GM13977 (cell line): ENCODE measurements at regions not wholly inside any gene's neighbourhood (a gene's known extent, or its start where the extent isn't known, plus 50 kb on each side); places are given as distances from the start of the nearest gene placed in this dataset.

Experiments
- DNase-seq: peaks from one replicate; pipeline ENCODE4 v3.0.0; 2012; ENCODE audit warnings: low spot score
- in situ Hi-C: fragments of 300-500 bp; cut with MboI; formaldehyde crosslinking; loops from one replicate; pipeline ENCODE4 v1.12.0; 2022; ENCODE audit warnings: low sequenced_read_pairs, low pct_unique_long_range_greater_than_20kb, mixed read lengths, inconsistent platforms; ENCODE audit not compliant: unreplicated experiment
- TF ChIP-seq, protein P1 (sequence below): IDR thresholded peaks from 2 replicates; pipeline ENCODE4 v1.5.1; 2012; ENCODE audit warnings: mild to moderate bottlenecking, control low read depth; ENCODE audit not compliant: insufficient read depth; ENCODE audit errors: extremely low read depth, missing control alignments

DNA sequence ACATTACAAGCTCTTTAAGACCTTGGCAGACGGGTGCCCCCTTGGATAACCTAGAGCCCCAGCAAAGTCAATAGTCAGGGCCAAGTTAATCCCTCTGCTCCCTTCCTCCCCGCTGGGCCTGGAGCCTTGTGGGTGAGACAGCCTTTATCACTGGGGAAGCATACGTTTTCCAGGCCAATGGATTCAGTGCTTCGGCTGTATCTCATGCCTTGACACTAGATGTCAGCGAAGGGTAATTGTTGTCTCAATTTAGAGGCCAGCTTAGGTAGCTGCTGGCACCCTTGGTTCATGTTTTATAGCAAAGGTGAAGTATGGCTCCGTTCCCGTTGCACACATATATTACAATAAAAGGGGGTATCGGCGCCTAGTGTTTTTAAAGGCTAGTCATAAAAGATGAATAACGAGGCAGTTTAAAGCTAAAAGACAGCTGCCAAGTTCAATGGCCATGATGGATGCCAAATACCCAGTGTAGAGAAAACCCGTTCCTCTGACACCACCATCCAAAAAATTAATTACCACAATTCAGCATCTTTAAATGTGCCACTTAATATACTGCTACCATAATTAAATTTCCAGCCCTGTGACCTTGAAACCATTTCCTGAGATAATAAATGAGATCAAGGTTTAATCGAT, 52.3 kb upstream of the BNIP2 start:
- DNase-seq: peak; percentile 13
- TF ChIP-seq, protein P1, sequence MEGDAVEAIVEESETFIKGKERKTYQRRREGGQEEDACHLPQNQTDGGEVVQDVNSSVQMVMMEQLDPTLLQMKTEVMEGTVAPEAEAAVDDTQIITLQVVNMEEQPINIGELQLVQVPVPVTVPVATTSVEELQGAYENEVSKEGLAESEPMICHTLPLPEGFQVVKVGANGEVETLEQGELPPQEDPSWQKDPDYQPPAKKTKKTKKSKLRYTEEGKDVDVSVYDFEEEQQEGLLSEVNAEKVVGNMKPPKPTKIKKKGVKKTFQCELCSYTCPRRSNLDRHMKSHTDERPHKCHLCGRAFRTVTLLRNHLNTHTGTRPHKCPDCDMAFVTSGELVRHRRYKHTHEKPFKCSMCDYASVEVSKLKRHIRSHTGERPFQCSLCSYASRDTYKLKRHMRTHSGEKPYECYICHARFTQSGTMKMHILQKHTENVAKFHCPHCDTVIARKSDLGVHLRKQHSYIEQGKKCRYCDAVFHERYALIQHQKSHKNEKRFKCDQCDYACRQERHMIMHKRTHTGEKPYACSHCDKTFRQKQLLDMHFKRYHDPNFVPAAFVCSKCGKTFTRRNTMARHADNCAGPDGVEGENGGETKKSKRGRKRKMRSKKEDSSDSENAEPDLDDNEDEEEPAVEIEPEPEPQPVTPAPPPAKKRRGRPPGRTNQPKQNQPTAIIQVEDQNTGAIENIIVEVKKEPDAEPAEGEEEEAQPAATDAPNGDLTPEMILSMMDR: peak; percentile 37
- in situ Hi-C loops: no loop called here

DNA sequence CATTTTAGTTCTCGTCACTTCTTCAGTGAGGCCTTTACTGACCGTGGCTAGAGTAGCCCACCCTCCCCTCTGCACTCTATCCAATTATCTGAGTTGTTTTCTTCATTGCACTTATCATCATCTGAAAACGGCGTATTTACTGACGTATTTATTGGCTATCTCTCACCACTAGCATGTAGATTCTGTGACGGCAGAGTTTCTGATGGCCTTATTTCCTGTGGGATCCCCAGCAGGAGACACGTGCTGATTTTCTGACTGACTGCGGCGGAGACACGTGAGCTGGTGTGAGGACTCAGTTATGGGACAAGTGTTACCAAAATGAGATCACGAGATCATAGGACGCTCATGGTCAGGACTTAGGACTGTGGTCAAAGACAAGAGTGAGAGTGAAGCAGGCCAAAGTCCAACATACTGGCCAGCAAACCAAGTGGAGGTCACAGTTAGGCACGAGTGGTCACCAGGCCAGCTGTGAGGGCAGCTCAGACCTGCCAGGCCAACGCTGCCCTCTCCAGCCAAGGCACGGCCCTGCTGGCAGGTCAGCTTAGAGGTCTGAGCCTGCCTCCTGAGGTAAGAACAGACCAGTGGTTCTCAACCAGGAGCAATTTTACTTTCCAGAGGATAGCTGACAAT, 50.6 kb upstream of the BNIP2 start:
- TF ChIP-seq, protein P1: no peak
- in situ Hi-C loops: no loop called here
- no peak for DNase-seq
